H1 (cell line): ENCODE measurements at regions not wholly inside any gene's neighbourhood (a gene's known extent, or its start where the extent isn't known, plus 50 kb on each side); places are given as distances from the start of the nearest gene placed in this dataset.

ENCODE experiments used
- CTCF ChIA-PET: fragments of 300-600 bp; sonication (Branson Sonifier 250); formaldehyde crosslinking; loops from one replicate; lab custom pipeline; 2021; ENCODE audit not compliant: partially characterized antibody; lab: Charles Lee
- POLR2A ChIA-PET: fragments of 300-600 bp; sonication (Branson Sonifier 250); formaldehyde crosslinking; loops from one replicate; lab custom pipeline; 2021; ENCODE audit warnings: inconsistent platforms; ENCODE audit not compliant: partially characterized antibody; lab: Charles Lee
- DNase-seq, 2 experiments: peaks; one replicate each; pipeline versions ENCODE4 v3.0.0 to v3.0.0-alpha.2; 2010 to 2022; ENCODE audit warnings: low spot score in 2 of 2, low read depth in 1 of 2, mixed read lengths in 1 of 2
- FAIRE-seq: peaks from 2 replicates; lab custom pipeline; 2011; peaks lifted over from hg19 to GRCh38; lab: Jason Lieb, UNC
- H2AFZ ChIP-seq: 2 replicates; pipeline ENCODE4 v1.8.1; 2012; ENCODE audit warnings: low read length, inconsistent platforms
- H2AK5ac ChIP-seq: 2 replicates; pipeline ENCODE4 v1.6.1; 2013; ENCODE audit warnings: low read depth, low read length
- H2BK120ac ChIP-seq: replicated peaks from 2 replicates; pipeline ENCODE3; 2013; ENCODE audit warnings: low read depth, low read length, inconsistent platforms
- H2BK12ac ChIP-seq: 2 replicates; pipeline ENCODE4 v1.6.1; 2013; ENCODE audit warnings: low read depth, low read length
- H2BK15ac ChIP-seq: 2 replicates; pipeline ENCODE4 v1.6.1; 2013; ENCODE audit warnings: low read length
- H2BK20ac ChIP-seq: 2 replicates; pipeline ENCODE4 v1.6.1; 2013; ENCODE audit warnings: low read length
- H2BK5ac ChIP-seq: 2 replicates; pipeline ENCODE4 v1.6.1; 2013; ENCODE audit warnings: low read depth, low read length
- H3K14ac ChIP-seq: 2 replicates; pipeline ENCODE4 v1.6.1; 2013; ENCODE audit warnings: inconsistent platforms; ENCODE audit not compliant: insufficient read length
- H3K18ac ChIP-seq: 2 replicates; pipeline ENCODE4 v1.6.1; 2013; ENCODE audit warnings: low read length; ENCODE audit errors: extremely low read depth
- H3K23ac ChIP-seq: 2 replicates; pipeline ENCODE4 v1.6.1; 2013; ENCODE audit warnings: inconsistent platforms; ENCODE audit not compliant: insufficient read length
- H3K23me2 ChIP-seq: 2 replicates; pipeline ENCODE4 v1.6.1; 2013; ENCODE audit warnings: low read depth, low read length
- H3K27ac ChIP-seq: 2 replicates; pipeline ENCODE4 v1.6.1; 2011; ENCODE audit warnings: low read depth, low read length, inconsistent platforms
- H3K27me3 ChIP-seq, 4 experiments: replicated peaks in 1 of 4; 1 replicate in 1 of 4; 2 replicates in 3 of 4; pipeline versions ENCODE4 v1.6.1 to v1.8.1; 2011 to 2013; ENCODE audit warnings: low read length in 3 of 4, mild to moderate bottlenecking in 3 of 4, inconsistent platforms in 2 of 4, mixed read lengths in 2 of 4, moderate library complexity in 1 of 4; ENCODE audit not compliant: control insufficient read depth in 3 of 4, insufficient read depth in 3 of 4; ENCODE audit errors: extremely low read depth in 1 of 4
- H3K36me3 ChIP-seq, 4 experiments: 2 replicates each; pipeline versions ENCODE4 v1.6.1 to v1.8.1; 2011 to 2013; ENCODE audit warnings: mild to moderate bottlenecking in 4 of 4, low read length in 3 of 4, moderate library complexity in 2 of 4, control low read depth in 1 of 4, inconsistent platforms in 1 of 4; ENCODE audit not compliant: insufficient read depth in 4 of 4, control insufficient read depth in 2 of 4
- H3K4ac ChIP-seq: replicated peaks from 2 replicates; pipeline ENCODE3; 2013; ENCODE audit warnings: low read length, low read depth, mixed read lengths, inconsistent platforms; ENCODE audit not compliant: insufficient read length
- H3K4me1 ChIP-seq, 4 experiments: replicated peaks in 1 of 4; 1 replicate in 1 of 4; 2 replicates in 3 of 4; pipeline versions ENCODE4 v1.6.1 to v1.8.1; 2011 to 2013; ENCODE audit warnings: low read length in 3 of 4, inconsistent platforms in 2 of 4, mixed read lengths in 1 of 4; ENCODE audit not compliant: insufficient read depth in 4 of 4, control insufficient read depth in 3 of 4
- H3K4me2 ChIP-seq, 2 experiments: 2 replicates each; pipeline versions ENCODE4 v1.6.1 to v1.8.1; 2011 to 2013; ENCODE audit warnings: low read depth in 2 of 2, low read length in 2 of 2, control low read depth in 1 of 2, inconsistent platforms in 1 of 2, mild to moderate bottlenecking in 1 of 2; ENCODE audit not compliant: insufficient read depth in 1 of 2
- H3K4me3 ChIP-seq, 4 experiments: fragments of 200-600, 300-600 bp in 1 of 4; sonication (generic), shearing (Covaris generic), sonication (Bioruptor Twin) in 1 of 4; 2 replicates each; pipeline versions ENCODE4 v1.5.1 to v1.8.1; 2011 to 2016; ENCODE audit warnings: low read length in 4 of 4, low read depth in 3 of 4, control low read depth in 2 of 4, inconsistent platforms in 2 of 4, mild to moderate bottlenecking in 2 of 4, mixed read lengths in 1 of 4, moderate library complexity in 1 of 4; ENCODE audit not compliant: insufficient read depth in 2 of 4; ENCODE audit errors: extremely low read depth in 1 of 4
- H3K56ac ChIP-seq: replicated peaks from 2 replicates; pipeline ENCODE3; 2013; ENCODE audit warnings: low read depth, mild to moderate bottlenecking, mixed read lengths, low read length, inconsistent platforms; ENCODE audit not compliant: insufficient read length
- H3K79me1 ChIP-seq: 2 replicates; pipeline ENCODE4 v1.6.1; 2013; ENCODE audit warnings: low read depth, low read length, control low read depth
- H3K79me2 ChIP-seq, 2 experiments: 2 replicates each; pipeline versions ENCODE4 v1.6.1 to v1.8.1; 2012 to 2013; ENCODE audit warnings: low read length in 2 of 2, mild to moderate bottlenecking in 2 of 2, inconsistent platforms in 1 of 2; ENCODE audit not compliant: insufficient read depth in 2 of 2, control insufficient read depth in 1 of 2
- H3K9ac ChIP-seq, 4 experiments: replicated peaks in 1 of 4; 1 replicate in 1 of 4; 2 replicates in 3 of 4; pipeline versions ENCODE4 v1.6.1 to v1.8.1; 2011 to 2013; ENCODE audit warnings: low read depth in 3 of 4, low read length in 3 of 4, control low read depth in 2 of 4, mild to moderate bottlenecking in 2 of 4, moderate library complexity in 2 of 4, inconsistent platforms in 1 of 4; ENCODE audit errors: extremely low read depth in 1 of 4
- H3K9me3 ChIP-seq, 2 experiments: 2 replicates each; pipeline versions ENCODE4 v1.6.1 to v1.8.1; 2012 to 2013; ENCODE audit warnings: mild to moderate bottlenecking in 2 of 2, moderate library complexity in 2 of 2, control low read depth in 1 of 2, inconsistent platforms in 1 of 2, low read depth in 1 of 2, low read length in 1 of 2, mixed read lengths in 1 of 2; ENCODE audit not compliant: insufficient read depth in 2 of 2
- H4K20me1 ChIP-seq, 2 experiments: replicated peaks in 1 of 2; 2 replicates each; pipeline versions ENCODE3 to v1.8.1; 2011 to 2013; ENCODE audit warnings: inconsistent platforms in 2 of 2, low read length in 2 of 2, mild to moderate bottlenecking in 1 of 2; ENCODE audit not compliant: insufficient read depth in 2 of 2, control insufficient read depth in 1 of 2
- H4K5ac ChIP-seq: 2 replicates; pipeline ENCODE4 v1.6.1; 2013; ENCODE audit warnings: low read length, low read depth, mixed read lengths, inconsistent platforms; ENCODE audit not compliant: insufficient read length
- H4K8ac ChIP-seq: 2 replicates; pipeline ENCODE4 v1.8.0; 2013; ENCODE audit warnings: mild to moderate bottlenecking, moderate library complexity, low read length, inconsistent platforms; ENCODE audit not compliant: insufficient read depth; ENCODE audit errors: extremely low read depth
- H4K91ac ChIP-seq: replicated peaks from 2 replicates; pipeline ENCODE3; 2013; ENCODE audit warnings: low read length, mixed read lengths, inconsistent platforms; ENCODE audit not compliant: insufficient read length
- BACH1 ChIP-seq: IDR thresholded peaks from 2 replicates; pipeline ENCODE4 v1.6.1; 2012; ENCODE audit warnings: low read length, improper control_type of control experiment
- CREB1 ChIP-seq: IDR thresholded peaks from 2 replicates; pipeline ENCODE4 v1.6.1; 2012; ENCODE audit warnings: inconsistent platforms
- GABPA ChIP-seq: IDR thresholded peaks from 2 replicates; pipeline ENCODE4 v1.6.1; 2011; ENCODE audit warnings: mild to moderate bottlenecking, low read length, moderate library complexity, borderline replicate concordance; ENCODE audit not compliant: insufficient read depth
- HDAC2 ChIP-seq, 2 experiments: fragments of 300-600 bp in 1 of 2; sonication (generic) in 1 of 2; IDR thresholded peaks; 2 replicates each; pipeline ENCODE4 v1.6.1; 2011 to 2012; ENCODE audit warnings: low read depth in 2 of 2, low read length in 2 of 2, mild to moderate bottlenecking in 2 of 2, moderate library complexity in 2 of 2, borderline replicate concordance in 1 of 2, inconsistent platforms in 1 of 2
- RNF2 ChIP-seq: fragments of 200-900, 300-1000 bp; sonication (generic); IDR thresholded peaks from 2 replicates; pipeline ENCODE4 v1.7.1; 2016; ENCODE audit warnings: borderline replicate concordance, low read depth, mild to moderate bottlenecking, antibody characterized with exemption, low read length; ENCODE audit not compliant: poor library complexity, severe bottlenecking; ENCODE audit errors: missing control alignments
- SP2 ChIP-seq: IDR thresholded peaks from 2 replicates; pipeline ENCODE4 v1.6.1; 2012; ENCODE audit warnings: mild to moderate bottlenecking, low read length, inconsistent platforms
- TBP ChIP-seq: IDR thresholded peaks from 2 replicates; pipeline ENCODE4 v1.6.1; 2011; ENCODE audit warnings: low read depth, low read length, improper control_type of control experiment
- USF2 ChIP-seq: IDR thresholded peaks from 2 replicates; pipeline ENCODE4 v1.6.1; 2011; ENCODE audit warnings: low read length, improper control_type of control experiment
- WGBS, 2 experiments: shearing (Covaris generic) in 1 of 2; methylation state at CpG; one replicate each; pipeline versions ENCODE4 v1.1.6 to v1.1.7; 2013 to 2015; ENCODE audit warnings: low lambda C conversion rate in 2 of 2, mixed read lengths in 2 of 2, inconsistent platforms in 1 of 2, low coverage in 1 of 2, missing lambda C conversion rate in 1 of 2; ENCODE audit not compliant: insufficient replicate concordance in 2 of 2, insufficient coverage in 1 of 2, insufficient read length in 1 of 2; ENCODE audit errors: extremely low coverage in 1 of 2, missing lambda C conversion rate in 1 of 2; 5-methylcytosine and 5-hydroxymethylcytosine counted together

GRCh38 chr1:105270966-105271365, 1521.3 kb downstream of the AMY1C start:
- WGBS, 2 experiments = 96% methylated on average over 2 of the region's 2 CpGs; no CpG with 5 or more reads in 1 of the 2 experiments
- CTCF ChIA-PET = no interaction called here

More at GRCh38 chr1:105270966-105271365, 1521.3 kb downstream of the AMY1C start:
- H3K4me1 ChIP-seq = no peaks in the 10 kb centered on the region
- TF ChIP-seq GABPA = no peak
- TF ChIP-seq RNF2 = no peak
- no peak for TF ChIP-seq HDAC2 (IDR thresholded peaks at IDR 0.05; ENCODE audit: borderline replicate concordance in 1 of 2, low read depth in 2 of 2, low read length in 2 of 2)
- TF ChIP-seq CREB1 = no peak
- no peak for TF ChIP-seq TBP
- TF ChIP-seq USF2 = no peak
- TF ChIP-seq BACH1 = no peak
- TF ChIP-seq SP2 = no peak
- H3K79me2 ChIP-seq = no peaks in the 10 kb centered on the region
- DNase-seq (no peak), FAIRE-seq (no peak)
- no peak overlapping the region for H3K4me3 ChIP-seq
- H2AFZ ChIP-seq = no peak overlapping the region
- POLR2A ChIA-PET = no interaction called here
- H3K14ac ChIP-seq = no peak overlapping the region
- no peak overlapping the region for H3K18ac ChIP-seq
- H2BK20ac ChIP-seq = no peak overlapping the region
- H2BK12ac ChIP-seq = no peak overlapping the region
- no peak overlapping the region for H3K9ac ChIP-seq
- no peak overlapping the region for H4K8ac ChIP-seq
- no peaks in the 10 kb centered on the region for H3K79me1 ChIP-seq
- H3K4ac ChIP-seq = no peak overlapping the region
- no peak overlapping the region for H2BK15ac ChIP-seq
- H3K23me2 ChIP-seq = no peaks in the 10 kb centered on the region
- H3K4me2 ChIP-seq = no peak overlapping the region
- no peaks in the 10 kb centered on the region for H3K36me3 ChIP-seq
- no peak overlapping the region for H2BK5ac ChIP-seq
- H2BK120ac ChIP-seq = no peak overlapping the region
- H3K23ac ChIP-seq = no peak overlapping the region
- H2AK5ac ChIP-seq = no peak overlapping the region
- no peak overlapping the region for H4K91ac ChIP-seq
- H3K27me3 ChIP-seq = no peaks in the 10 kb centered on the region
- H3K9me3 ChIP-seq = no peaks in the 10 kb centered on the region
- no peak overlapping the region for H4K5ac ChIP-seq
- no peak overlapping the region for H3K27ac ChIP-seq
- H3K56ac ChIP-seq = no peak overlapping the region
- no peaks in the 10 kb centered on the region for H4K20me1 ChIP-seq
